GM06990 (cell line): ENCODE measurements at regions not wholly inside any gene's neighbourhood (a gene's known extent, or its start where the extent isn't known, plus 50 kb on each side); places are given as distances from the start of the nearest gene placed in this dataset.

Source experiments
- DNase-seq: peaks from one replicate; pipeline ENCODE4 v3.0.0-alpha.2; 2011; ENCODE audit not compliant: insufficient read length; ENCODE audit errors: extremely low read depth
- H3K27me3 ChIP-seq: replicated peaks from 2 replicates; pipeline ENCODE4 v1.6.0; 2011; ENCODE audit warnings: low read length; ENCODE audit not compliant: control insufficient read depth, insufficient read depth
- H3K36me3 ChIP-seq: 2 replicates; pipeline ENCODE4 v1.5.1; 2011; ENCODE audit warnings: low read length; ENCODE audit not compliant: control insufficient read depth, insufficient read depth
- H3K4me3 ChIP-seq: replicated peaks from 2 replicates; pipeline ENCODE4 v1.5.1; 2011; ENCODE audit warnings: low read depth, mild to moderate bottlenecking, control low read depth, low read length
- TF ChIP-seq, protein P1 (sequence below): IDR thresholded peaks from 2 replicates; pipeline ENCODE4 v1.5.1; 2011; ENCODE audit warnings: low read length, control low read depth, mild to moderate bottlenecking, inconsistent platforms; ENCODE audit not compliant: insufficient read depth, poor library complexity, severe bottlenecking

DNA sequence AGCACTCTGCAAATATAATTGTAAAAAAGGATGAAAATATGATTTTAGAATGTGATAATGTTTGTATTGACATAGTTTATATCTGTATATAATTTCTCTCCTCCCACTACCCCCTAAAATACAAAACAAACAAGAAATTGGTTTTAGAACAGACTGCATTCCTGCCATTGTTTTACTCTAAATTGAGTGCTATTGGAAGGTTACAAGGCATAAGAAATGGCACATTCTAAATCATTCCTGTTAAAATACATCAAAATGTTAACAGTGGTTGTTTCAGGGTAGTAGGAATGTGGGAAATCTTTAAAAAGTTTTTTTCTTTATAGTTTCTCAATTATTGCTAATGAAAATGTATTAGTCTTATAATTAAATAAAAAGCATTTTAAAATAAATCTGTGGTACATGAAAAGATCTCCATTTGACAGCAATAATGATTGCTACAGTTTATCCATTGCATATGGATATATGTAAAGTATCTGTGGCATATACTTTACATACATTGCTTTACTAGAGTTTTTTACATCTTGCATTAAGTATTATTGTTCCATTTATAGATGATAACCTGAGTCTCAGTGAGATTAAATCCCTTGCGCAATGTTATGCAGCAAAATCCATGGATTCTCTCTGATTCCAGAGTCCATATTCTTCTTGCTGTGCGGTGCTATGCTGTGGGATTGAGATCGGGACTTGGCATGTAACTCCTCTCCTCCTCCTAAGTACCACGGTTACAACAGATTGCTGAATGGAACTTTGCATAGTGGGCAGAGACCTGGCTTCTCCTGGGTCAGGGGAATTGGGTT lies 319.8 kb downstream of the LMO4 start:
- H3K27me3 ChIP-seq = no peaks in the 10 kb centered on the region
- H3K36me3 ChIP-seq = no peaks in the 10 kb centered on the region
- TF ChIP-seq, protein P1, sequence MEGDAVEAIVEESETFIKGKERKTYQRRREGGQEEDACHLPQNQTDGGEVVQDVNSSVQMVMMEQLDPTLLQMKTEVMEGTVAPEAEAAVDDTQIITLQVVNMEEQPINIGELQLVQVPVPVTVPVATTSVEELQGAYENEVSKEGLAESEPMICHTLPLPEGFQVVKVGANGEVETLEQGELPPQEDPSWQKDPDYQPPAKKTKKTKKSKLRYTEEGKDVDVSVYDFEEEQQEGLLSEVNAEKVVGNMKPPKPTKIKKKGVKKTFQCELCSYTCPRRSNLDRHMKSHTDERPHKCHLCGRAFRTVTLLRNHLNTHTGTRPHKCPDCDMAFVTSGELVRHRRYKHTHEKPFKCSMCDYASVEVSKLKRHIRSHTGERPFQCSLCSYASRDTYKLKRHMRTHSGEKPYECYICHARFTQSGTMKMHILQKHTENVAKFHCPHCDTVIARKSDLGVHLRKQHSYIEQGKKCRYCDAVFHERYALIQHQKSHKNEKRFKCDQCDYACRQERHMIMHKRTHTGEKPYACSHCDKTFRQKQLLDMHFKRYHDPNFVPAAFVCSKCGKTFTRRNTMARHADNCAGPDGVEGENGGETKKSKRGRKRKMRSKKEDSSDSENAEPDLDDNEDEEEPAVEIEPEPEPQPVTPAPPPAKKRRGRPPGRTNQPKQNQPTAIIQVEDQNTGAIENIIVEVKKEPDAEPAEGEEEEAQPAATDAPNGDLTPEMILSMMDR = no peak
- no peak overlapping the region for H3K4me3 ChIP-seq
- no peak for DNase-seq

DNA sequence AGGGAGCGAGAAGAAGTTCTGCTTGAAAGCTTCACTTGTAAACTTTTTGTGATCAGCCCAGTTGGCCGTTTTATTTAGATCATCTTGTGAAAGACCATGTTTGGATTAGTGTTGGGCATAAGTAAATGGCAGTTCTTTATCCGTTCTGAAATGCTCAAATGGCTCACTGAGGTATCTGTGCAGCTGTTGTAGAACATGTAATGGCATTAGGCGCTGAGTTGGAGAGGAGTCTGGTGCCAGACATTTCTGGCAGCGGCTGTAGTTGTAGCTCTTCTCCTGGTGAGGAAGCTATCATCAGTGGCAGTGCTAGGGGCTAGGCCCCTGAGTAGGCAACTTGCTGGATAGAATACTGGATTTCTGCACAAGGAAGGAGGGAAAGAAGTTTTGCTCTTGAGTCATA lies 321.6 kb downstream of the LMO4 start:
- no peak for DNase-seq
- no peaks in the 10 kb centered on the region for H3K36me3 ChIP-seq
- TF ChIP-seq, protein P1 = no peak

DNA sequence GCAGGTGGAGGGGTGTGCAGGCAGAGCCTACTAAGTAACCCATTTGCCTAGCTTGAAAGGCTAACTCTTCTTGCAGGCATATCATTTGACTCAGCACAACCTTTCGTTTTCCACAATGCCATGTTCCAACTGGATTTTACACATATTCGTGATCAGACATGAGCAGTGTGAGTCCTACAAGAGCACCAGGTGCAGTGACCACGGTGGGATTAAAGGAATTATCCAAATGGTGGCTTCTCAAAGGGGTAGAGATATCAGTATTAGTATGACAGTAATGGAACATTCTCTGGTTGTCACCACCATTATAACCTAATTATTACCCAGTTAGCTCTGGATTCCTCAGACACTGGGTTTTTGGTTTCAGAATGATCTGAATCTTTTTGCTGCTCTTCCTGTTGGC lies 323.5 kb downstream of the LMO4 start:
- H3K36me3 ChIP-seq = no peaks in the 10 kb centered on the region
- no peaks in the 10 kb centered on the region for H3K27me3 ChIP-seq
- H3K4me3 ChIP-seq = no peak overlapping the region
- TF ChIP-seq, protein P1 = no peak
- DNase-seq = no peak

More for the DNA sequence above, 321.6 kb downstream of the LMO4 start:
- no peaks in the 10 kb centered on the region for H3K27me3 ChIP-seq
- no peak overlapping the region for H3K4me3 ChIP-seq

DNA sequence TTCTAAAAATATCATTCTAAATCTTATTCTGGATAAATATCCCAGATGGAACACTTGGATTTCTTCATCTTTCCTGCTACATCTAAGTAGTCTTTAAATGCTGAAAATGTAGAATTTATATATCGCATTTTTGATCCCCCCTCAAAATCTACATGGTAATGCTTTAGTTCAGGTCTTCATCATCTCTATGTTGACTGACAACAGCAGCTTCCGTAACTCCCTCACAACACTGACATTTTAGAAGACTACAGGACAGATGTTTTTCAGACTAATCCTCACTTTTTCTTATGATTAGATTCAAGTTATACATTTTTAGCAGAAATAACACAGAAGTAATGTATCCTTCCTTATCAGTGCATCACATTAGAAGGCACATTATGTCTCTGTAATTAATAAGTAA lies 336.5 kb downstream of the LMO4 start:
- no peaks in the 10 kb centered on the region for H3K36me3 ChIP-seq
- no peak overlapping the region for H3K4me3 ChIP-seq
- DNase-seq = no peak
- H3K27me3 ChIP-seq = no peaks in the 10 kb centered on the region
- TF ChIP-seq, protein P1 = no peak

DNA sequence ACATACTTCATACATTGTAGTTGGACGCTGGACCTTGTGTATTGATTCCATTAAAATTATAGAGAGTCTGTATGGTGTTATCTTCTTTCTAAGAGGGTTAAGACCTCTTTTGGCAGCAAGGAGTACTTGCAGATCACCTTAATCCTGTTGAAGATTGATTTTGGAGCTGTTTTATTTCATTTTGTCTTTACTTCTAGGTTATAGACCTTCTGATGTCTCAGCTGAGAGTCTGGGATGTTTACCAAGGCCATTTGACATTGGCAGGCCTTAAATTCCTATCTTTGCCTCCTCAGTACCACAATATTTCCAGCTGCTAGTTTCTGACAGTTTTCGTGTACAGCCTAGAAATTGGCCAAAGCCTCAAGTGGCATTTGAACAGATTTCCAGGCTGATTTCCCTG lies 338.0 kb downstream of the LMO4 start:
- TF ChIP-seq, protein P1 = no peak
- no peak for DNase-seq
- Histone ChIP-seq H3K4me3 (no peak overlapping the region), H3K27me3 (no peaks in the 10 kb centered on the region), H3K36me3 (no peaks in the 10 kb centered on the region)
